ENCODE measurements at regions not wholly inside any gene's neighbourhood (a gene's known extent, or its start where the extent isn't known, plus 50 kb on each side); places are given as distances from the start of the nearest gene placed in this dataset.

- no peak for TF ChIP-seq REST (IDR thresholded peaks at IDR 0.05; ENCODE audit: low read depth)
- no peaks in the 10 kb centered on the region for H3K79me2 ChIP-seq (ENCODE audit: insufficient read depth, low read length)
- ChIA-PET POLR2A (no interaction called here), CTCF (no interaction called here), RAD21 (ENCODE audit: low non-redundant PET in 1 of 2, low total read pairs in 2 of 2, uncharacterized antibody in 2 of 2, unreplicated experiment in 2 of 2) (no interaction called here)
- H3K4me2 ChIP-seq (ENCODE audit: low read length) = no peak overlapping the region
- H3K4me3 ChIP-seq (replicated peaks in 1 of 2; ENCODE audit: low read depth in 1 of 2, low read length in 2 of 2) = no peak overlapping the region
- DNase-seq (ENCODE audit: low read depth, low spot score) (no peak), ATAC-seq (no peak)
- no peak overlapping the region for H3K9ac ChIP-seq (ENCODE audit: low read length)
- H3K27me3 ChIP-seq (ENCODE audit: insufficient read depth, low read length) = no peaks in the 10 kb centered on the region
- H2AFZ ChIP-seq (ENCODE audit: low read depth, low read length, poor library complexity, severe bottlenecking) = no peak overlapping the region
- intact Hi-C loops (cut with micrococcal nuclease) = no loop called here
- no peaks in the 10 kb centered on the region for H3K9me2 ChIP-seq (ENCODE audit: insufficient read depth)
- H4K20me1 ChIP-seq (ENCODE audit: insufficient read depth) = no peaks in the 10 kb centered on the region
- H3K9me3 ChIP-seq (ENCODE audit: control insufficient read depth in 1 of 2, insufficient read depth in 1 of 2, low read depth in 1 of 2, low read length in 2 of 2) = no peaks in the 10 kb centered on the region
- H3K4me1 ChIP-seq (ENCODE audit: control insufficient read depth in 1 of 2, insufficient read depth in 2 of 2, low read length in 2 of 2) = no peaks in the 10 kb centered on the region
- H3K27ac ChIP-seq (ENCODE audit: low read depth, low read length) = no peak overlapping the region
- BruUV-seq (replicated peaks) = no TSS peak
- no peaks in the 10 kb centered on the region for H3K36me3 ChIP-seq (ENCODE audit: control insufficient read depth in 1 of 2, insufficient read depth in 2 of 2, low read length in 2 of 2)
Measured at GRCh38 chr16:73108195-73108963, 60.5 kb upstream of the ZFHX3 start.

GRCh38 chr16:73107371-73107770, 59.4 kb upstream of the ZFHX3 start:
- no peak for DNase-seq (ENCODE audit: low read depth, low spot score)
- Histone ChIP-seq H3K9me2 (ENCODE audit: insufficient read depth) (no peaks in the 10 kb centered on the region), H3K36me3 (ENCODE audit: control insufficient read depth in 1 of 2, insufficient read depth in 2 of 2, low read length in 2 of 2) (no peaks in the 10 kb centered on the region), H3K4me3 (replicated peaks in 1 of 2; ENCODE audit: low read depth in 1 of 2, low read length in 2 of 2) (no peak overlapping the region), H2AFZ (ENCODE audit: low read depth, low read length, poor library complexity, severe bottlenecking) (no peak overlapping the region), H4K20me1 (ENCODE audit: insufficient read depth) (no peaks in the 10 kb centered on the region), H3K9ac (ENCODE audit: low read length) (no peak overlapping the region), H3K9me3 (ENCODE audit: control insufficient read depth in 1 of 2, insufficient read depth in 1 of 2, low read depth in 1 of 2, low read length in 2 of 2) (no peaks in the 10 kb centered on the region), H3K27me3 (ENCODE audit: insufficient read depth, low read length) (no peaks in the 10 kb centered on the region), H3K79me2 (ENCODE audit: insufficient read depth, low read length) (no peaks in the 10 kb centered on the region), H3K27ac (ENCODE audit: low read depth, low read length) (no peak overlapping the region), H3K4me1 (ENCODE audit: control insufficient read depth in 1 of 2, insufficient read depth in 2 of 2, low read length in 2 of 2) (no peaks in the 10 kb centered on the region), H3K4me2 (ENCODE audit: low read length) (no peak overlapping the region)
- POLR2A ChIA-PET = no interaction called here
- ATAC-seq = no peak
- BruUV-seq (replicated peaks) = no TSS peak
- CTCF ChIA-PET = no interaction called here
- intact Hi-C loops (cut with micrococcal nuclease) = no loop called here
- TF ChIP-seq ELF1 (IDR thresholded peaks at IDR 0.05; ENCODE audit: borderline replicate concordance, low read depth) (no peak), JUND (IDR thresholded peaks at IDR 0.05) (no peak), POLR2AphosphoS5 (IDR thresholded peaks at IDR 0.05; ENCODE audit: low read depth, low read length) (no peak), CEBPB (IDR thresholded peaks at IDR 0.05; ENCODE audit: low read depth) (no peak), REST (IDR thresholded peaks at IDR 0.05; ENCODE audit: low read depth) (no peak), SP1 (IDR thresholded peaks at IDR 0.05; ENCODE audit: low read depth) (no peak)
- RAD21 ChIA-PET (ENCODE audit: low non-redundant PET in 1 of 2, low total read pairs in 2 of 2, uncharacterized antibody in 2 of 2, unreplicated experiment in 2 of 2) = no interaction called here
